ENCODE measurements at regions not wholly inside any gene's neighbourhood (a gene's known extent, or its start where the extent isn't known, plus 50 kb on each side); places are given as distances from the start of the nearest gene placed in this dataset.

DNA sequence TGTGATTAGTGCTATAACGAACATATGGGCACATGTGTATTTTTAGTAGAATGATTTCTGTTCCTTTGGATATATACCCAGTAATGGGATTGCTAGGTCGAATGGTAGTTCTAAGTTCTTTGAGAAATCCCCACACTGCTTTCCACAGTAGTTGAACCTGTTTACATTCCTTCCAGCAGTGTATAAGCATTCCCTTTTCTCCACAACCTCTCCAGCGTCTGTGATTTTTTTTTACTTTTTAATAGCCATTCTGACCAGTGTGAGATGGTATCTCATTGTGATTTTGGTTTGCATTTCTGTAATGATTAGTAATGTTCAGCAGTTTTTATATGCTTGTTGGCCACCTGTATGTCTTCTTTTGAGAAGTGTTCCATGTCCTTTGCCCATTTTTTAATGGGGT is 81.8 kb upstream of the SLC44A3 start:
- Histone ChIP-seq H3K36me3 (no peaks in the 10 kb centered on the region), H3K79me2 (ENCODE audit: low read depth) (no peaks in the 10 kb centered on the region), H2AFZ (replicated peaks) (no peak overlapping the region), H4K20me1 (ENCODE audit: low read depth) (no peaks in the 10 kb centered on the region), H3K4me2 (no peak overlapping the region), H3F3A (ENCODE audit: low read depth) (no peaks in the 10 kb centered on the region), H3K27me3 (no peaks in the 10 kb centered on the region), H3K9ac (no peak overlapping the region), H3K9me3 (ENCODE audit: low read depth) (no peaks in the 10 kb centered on the region), H3K4me1 (no peaks in the 10 kb centered on the region), H3K27ac (no peak overlapping the region), H3K4me3 (no peak overlapping the region)
- no peak overlapping the region for H3K27ac Mint-ChIP-seq
- H3K4me3 Mint-ChIP-seq: no peak overlapping the region
- peaks cover 2% of the 10 kb centered on the region for H3K27me3 Mint-ChIP-seq (ENCODE audit: insufficient read depth, low read depth)
- no peak for DNase-seq (ENCODE audit: low spot score)
- no peaks in the 10 kb centered on the region for H3K36me3 Mint-ChIP-seq
- no peaks in the 10 kb centered on the region for H3K9me3 Mint-ChIP-seq
- TF ChIP-seq, protein P1, sequence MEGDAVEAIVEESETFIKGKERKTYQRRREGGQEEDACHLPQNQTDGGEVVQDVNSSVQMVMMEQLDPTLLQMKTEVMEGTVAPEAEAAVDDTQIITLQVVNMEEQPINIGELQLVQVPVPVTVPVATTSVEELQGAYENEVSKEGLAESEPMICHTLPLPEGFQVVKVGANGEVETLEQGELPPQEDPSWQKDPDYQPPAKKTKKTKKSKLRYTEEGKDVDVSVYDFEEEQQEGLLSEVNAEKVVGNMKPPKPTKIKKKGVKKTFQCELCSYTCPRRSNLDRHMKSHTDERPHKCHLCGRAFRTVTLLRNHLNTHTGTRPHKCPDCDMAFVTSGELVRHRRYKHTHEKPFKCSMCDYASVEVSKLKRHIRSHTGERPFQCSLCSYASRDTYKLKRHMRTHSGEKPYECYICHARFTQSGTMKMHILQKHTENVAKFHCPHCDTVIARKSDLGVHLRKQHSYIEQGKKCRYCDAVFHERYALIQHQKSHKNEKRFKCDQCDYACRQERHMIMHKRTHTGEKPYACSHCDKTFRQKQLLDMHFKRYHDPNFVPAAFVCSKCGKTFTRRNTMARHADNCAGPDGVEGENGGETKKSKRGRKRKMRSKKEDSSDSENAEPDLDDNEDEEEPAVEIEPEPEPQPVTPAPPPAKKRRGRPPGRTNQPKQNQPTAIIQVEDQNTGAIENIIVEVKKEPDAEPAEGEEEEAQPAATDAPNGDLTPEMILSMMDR (IDR thresholded peaks at IDR 0.05): no peak
- TF ChIP-seq EZH2phosphoT487 (IDR thresholded peaks at IDR 0.05) (no peak), EZH2 (IDR thresholded peaks at IDR 0.05) (no peak)
- no peaks in the 10 kb centered on the region for H3K4me1 Mint-ChIP-seq

DNA sequence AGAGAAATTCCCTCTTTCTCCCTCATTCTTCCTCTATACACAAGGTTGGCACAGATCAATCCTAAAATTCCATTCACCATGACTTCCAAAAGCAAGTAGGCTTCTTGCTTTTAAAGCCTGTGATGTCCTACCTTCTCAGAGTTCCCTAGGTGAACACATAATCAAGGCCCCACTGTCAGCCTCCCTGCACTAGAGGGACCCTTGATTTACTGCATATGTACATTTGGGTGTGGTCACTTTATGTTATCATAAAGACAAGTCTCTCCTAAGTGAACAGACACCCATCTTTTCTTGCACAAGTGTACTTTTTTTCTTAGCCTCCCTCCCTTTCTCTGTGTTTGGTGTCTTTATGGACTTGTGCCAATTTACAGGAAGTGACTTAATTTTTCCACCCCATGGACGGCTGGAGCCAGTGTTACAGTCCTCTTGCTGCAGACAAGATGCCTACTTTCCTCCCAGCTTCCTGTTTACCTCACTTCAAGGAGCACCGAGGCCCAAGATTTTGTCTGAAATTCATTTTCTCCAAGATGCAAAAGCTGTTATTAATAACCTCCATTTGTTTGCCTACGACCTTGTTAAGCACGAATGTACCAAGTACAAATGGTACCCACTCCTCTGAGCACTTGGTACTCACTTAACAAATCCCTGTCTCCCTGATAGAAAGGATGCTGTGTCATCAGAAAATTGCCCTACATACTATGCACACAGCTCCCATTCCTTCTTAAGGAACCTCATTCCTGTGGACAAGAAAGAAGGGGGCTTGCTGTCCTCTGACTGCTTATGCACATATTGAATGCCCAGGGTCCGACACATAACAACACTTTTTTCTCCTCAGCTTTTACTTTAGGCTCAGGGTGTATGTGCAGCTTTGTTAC is 82.8 kb upstream of the SLC44A3 start:
- H3K4me1 Mint-ChIP-seq: no peaks in the 10 kb centered on the region
- H3K79me2 ChIP-seq (ENCODE audit: low read depth): no peaks in the 10 kb centered on the region
- H3K36me3 Mint-ChIP-seq: no peaks in the 10 kb centered on the region
- no peaks in the 10 kb centered on the region for H3K27me3 ChIP-seq
- H3K36me3 ChIP-seq: no peaks in the 10 kb centered on the region
- no peaks in the 10 kb centered on the region for H3F3A ChIP-seq (ENCODE audit: low read depth)
- H3K4me3 Mint-ChIP-seq: no peak overlapping the region
- H3K27ac Mint-ChIP-seq: no peak overlapping the region
- DNase-seq (ENCODE audit: low spot score): no peak
- H2AFZ ChIP-seq (replicated peaks): no peak overlapping the region
- H3K4me3 ChIP-seq: no peak overlapping the region
- H3K9ac ChIP-seq: no peak overlapping the region
- no peak overlapping the region for H3K27ac ChIP-seq
- peaks cover 2% of the 10 kb centered on the region for H3K27me3 Mint-ChIP-seq (ENCODE audit: insufficient read depth, low read depth)
- no peaks in the 10 kb centered on the region for H3K4me1 ChIP-seq
- TF ChIP-seq, protein P1 (IDR thresholded peaks at IDR 0.05): no peak
- TF ChIP-seq EZH2 (IDR thresholded peaks at IDR 0.05) (no peak), EZH2phosphoT487 (IDR thresholded peaks at IDR 0.05) (no peak)
- H4K20me1 ChIP-seq (ENCODE audit: low read depth): no peaks in the 10 kb centered on the region
- no peak overlapping the region for H3K4me2 ChIP-seq
- no peaks in the 10 kb centered on the region for H3K9me3 ChIP-seq (ENCODE audit: low read depth)
- H3K9me3 Mint-ChIP-seq: no peaks in the 10 kb centered on the region

DNA sequence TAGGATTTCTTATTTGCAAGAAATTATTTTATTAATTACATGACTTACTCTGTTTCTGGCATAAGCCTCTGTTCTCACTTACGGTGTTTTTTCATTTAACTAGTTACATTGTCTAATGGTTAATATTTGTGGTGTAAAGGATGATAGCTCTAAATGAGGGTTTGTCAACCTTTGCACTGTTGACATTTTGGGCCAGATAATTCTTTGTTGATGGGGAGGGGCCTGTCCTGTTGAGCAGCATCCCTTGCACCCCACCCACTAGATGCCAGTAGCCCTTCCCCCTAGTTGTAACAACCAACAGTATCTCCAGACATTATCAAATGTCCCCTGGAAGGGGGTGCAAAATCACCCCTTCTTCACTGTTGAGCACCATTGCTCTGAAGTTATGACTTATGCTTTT is 83.6 kb upstream of the SLC44A3 start:
- no peaks in the 10 kb centered on the region for H3K36me3 Mint-ChIP-seq
- H3K4me3 Mint-ChIP-seq: no peak overlapping the region

More for the DNA sequence above, 83.6 kb upstream of the SLC44A3 start:
- Histone ChIP-seq H4K20me1 (ENCODE audit: low read depth) (no peaks in the 10 kb centered on the region), H3K4me1 (no peaks in the 10 kb centered on the region), H3F3A (ENCODE audit: low read depth) (no peaks in the 10 kb centered on the region), H3K4me2 (no peak overlapping the region), H3K9ac (no peak overlapping the region), H3K79me2 (ENCODE audit: low read depth) (no peaks in the 10 kb centered on the region), H3K9me3 (ENCODE audit: low read depth) (no peaks in the 10 kb centered on the region), H3K36me3 (no peaks in the 10 kb centered on the region), H3K27me3 (no peaks in the 10 kb centered on the region), H3K4me3 (no peak overlapping the region), H3K27ac (no peak overlapping the region), H2AFZ (replicated peaks) (no peak overlapping the region)
- peaks cover 2% of the 10 kb centered on the region for H3K27me3 Mint-ChIP-seq (ENCODE audit: insufficient read depth, low read depth)
- TF ChIP-seq EZH2 (IDR thresholded peaks at IDR 0.05): no peak
- TF ChIP-seq EZH2phosphoT487 (IDR thresholded peaks at IDR 0.05): no peak
- TF ChIP-seq, protein P1 (IDR thresholded peaks at IDR 0.05): no peak
- no peaks in the 10 kb centered on the region for H3K4me1 Mint-ChIP-seq
- no peaks in the 10 kb centered on the region for H3K9me3 Mint-ChIP-seq
- no peak for DNase-seq (ENCODE audit: low spot score)
- no peak overlapping the region for H3K27ac Mint-ChIP-seq
